NCI-H2227 treated with DMSO at 0.1 percent for 48 hours (cell line): ENCODE measurements at regions not wholly inside any gene's neighbourhood (a gene's known extent, or its start where the extent isn't known, plus 50 kb on each side); places are given as distances from the start of the nearest gene placed in this dataset.
"Not testable (repeated sequence)": the region's sequence is repeated elsewhere in the genome, so short reads cannot be mapped to it uniquely, and the experiment has no call there.

Experiments used
- DNase-seq: peaks from one replicate; lab custom pipeline; 2025; lab: John Stamatoyannopoulos, UW

DNA sequence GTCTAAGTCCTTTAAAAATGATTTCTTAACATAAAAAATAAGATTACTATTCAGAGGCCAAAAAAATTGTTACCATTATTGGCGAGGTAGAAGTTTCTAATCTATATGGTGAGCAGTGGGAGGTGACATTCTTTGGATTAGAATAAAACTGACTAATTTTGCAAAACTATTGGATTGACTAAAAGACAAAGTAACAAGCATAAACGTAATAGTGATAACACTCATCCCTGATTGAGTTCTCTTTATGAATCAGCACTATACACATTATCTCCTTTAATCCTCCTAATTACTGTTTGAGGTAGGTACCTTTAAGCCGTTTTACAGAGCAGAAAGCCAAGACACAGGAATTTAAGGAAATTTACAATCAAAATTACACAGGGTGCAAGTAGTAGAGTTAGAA, 139.2 kb upstream of the NRP1 start:
- no peak for DNase-seq

DNA sequence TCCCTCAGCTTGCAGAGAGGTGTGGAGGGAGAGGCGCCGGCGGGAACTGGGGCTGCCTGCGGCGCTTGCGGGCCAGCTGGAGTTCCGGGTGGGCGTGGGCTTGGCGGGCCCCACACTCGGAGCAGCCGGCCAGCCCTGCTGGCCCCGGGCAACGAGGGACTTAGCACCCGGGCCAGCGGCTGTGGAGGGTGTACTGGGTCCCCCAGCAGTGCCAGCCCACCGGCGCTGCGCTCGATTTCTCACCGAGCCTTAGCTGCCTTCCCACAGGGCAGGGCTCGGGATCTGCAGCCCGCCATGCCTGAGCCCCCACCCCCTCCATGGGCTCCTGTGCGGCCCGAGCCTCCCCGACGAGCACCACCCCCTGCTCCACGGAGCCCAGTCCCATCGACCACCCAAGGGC, 133.5 kb upstream of the NRP1 start:
- not testable (repeated sequence) for DNase-seq

DNA sequence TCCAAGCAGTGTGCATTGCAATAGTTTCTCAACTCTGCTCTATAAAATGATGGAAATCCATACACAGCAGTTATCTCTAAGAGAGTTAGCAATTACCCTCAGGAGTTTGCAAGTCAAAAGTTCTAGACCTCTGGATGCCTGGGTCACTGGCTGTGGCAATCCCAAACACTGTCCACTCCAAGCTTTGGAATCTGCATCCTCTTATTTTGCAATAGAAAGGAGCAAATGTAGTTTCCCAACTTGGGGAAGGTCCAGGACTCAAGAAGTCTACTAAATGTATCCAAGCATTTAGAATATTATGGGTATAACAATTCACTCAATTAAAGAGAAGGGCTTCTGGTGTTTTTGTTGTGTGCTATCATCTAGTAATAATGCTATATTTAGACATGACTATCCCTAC, 131.3 kb upstream of the NRP1 start:
- DNase-seq: no peak

DNA sequence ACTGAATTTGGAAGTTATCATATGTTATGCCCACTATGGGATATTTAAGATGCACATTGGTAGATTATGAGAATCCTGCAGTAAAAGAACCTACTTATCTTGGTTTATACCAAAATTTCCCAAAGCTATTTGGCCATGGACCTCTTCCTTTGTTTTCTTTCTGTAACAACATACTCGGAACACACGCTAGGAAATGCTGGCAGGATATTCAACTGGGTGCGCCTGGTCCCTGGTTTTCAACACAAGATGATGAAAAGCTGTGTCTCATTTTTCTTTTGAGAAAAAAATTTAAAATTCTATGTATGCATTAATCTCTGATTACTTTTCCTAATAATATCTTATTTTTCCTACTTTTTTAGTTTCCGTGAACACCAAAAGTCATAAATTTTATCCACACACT, 128.5 kb upstream of the NRP1 start:
- DNase-seq: no peak

DNA sequence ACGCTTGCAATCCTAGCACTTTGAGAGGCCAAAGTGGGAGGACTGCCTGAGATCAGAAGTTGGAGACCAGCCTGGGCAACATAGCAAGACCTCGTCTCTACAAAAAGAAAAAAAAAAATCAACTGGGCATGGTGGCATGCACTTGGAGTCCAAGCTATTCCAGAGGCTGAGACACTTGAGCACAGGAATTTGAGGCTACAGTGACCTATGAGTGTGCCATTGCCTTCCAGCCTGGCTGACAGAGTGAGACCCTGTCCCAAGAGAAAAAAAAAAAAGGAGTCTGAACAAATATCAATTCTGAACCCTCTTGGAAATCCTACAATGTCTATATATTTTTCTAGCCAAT, 126.8 kb upstream of the NRP1 start:
- DNase-seq: no peak

DNA sequence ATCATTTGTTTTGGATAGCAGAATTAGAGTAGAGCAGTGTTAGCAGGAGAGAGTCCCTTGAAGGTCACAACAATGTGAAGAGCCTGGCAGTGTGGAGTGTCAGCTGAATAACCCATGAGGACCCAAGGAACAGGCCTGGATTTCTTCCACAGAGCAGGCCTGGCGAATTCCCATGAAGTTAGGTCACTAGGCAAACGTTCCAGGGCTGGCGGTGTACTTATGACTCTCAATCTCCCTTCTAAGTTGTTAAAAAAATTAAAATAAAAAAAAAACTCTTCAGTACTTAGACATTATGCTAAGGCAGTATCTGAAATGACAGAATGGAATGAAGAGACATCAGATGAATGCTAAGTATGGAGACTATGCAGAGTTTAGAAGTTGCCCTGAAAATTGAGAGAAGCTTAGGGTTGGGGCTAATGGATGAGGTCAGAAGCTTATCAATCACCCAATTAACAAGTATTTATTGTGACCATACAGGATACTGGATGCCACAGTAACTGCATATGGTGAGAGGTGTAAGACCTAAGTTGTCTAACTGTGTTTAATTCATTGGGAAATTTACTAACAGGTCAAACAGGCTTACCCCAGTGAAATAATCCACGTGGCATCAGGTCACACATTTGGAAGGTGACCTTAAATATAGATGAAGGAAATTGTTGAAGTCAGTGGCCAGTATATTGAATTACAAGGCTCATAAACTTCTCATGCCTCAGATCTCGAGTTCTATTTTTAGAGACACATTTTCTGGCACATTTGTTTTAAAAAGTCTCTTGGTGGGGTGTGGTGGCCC, 126.2 kb upstream of the NRP1 start:
- DNase-seq: no peak

DNA sequence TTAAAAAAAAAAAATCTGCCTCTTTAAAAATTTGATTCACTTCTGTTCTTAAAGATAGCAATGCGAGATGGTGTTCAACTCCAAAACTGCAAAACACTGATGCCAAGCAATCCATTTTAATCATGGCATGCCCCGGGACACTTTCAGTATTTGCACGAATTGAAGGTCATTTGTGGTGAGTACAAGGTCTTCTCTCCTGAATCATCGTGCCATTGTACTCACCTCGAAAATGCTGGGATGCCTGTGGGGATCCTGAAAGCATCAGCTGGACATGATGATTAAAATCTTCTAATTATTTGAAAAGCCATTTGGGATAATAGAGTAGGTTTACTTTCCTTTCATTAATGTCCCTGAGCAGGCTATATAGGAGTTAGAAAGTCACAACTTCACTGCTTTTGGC, 125.1 kb upstream of the NRP1 start:
- no peak for DNase-seq

DNA sequence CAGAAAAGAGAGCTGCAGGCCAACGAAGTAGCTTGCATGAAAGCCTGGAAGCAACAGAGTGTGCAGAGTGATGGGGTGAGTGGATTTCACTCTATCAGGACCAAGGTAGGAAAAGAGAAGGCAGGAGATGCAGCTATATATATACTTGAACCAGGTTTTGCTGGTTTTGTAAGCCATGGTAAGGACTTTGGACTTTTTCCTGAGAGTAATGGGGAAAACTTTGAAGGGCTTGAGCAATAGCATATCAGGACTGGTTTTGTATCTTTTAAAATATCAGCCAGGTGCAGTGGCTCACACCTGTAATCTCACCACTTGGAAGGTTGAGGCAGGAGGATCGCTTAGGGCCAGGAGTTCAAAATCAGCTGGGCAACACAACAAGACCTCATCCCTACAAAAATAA, 120.6 kb upstream of the NRP1 start:
- DNase-seq: no peak

DNA sequence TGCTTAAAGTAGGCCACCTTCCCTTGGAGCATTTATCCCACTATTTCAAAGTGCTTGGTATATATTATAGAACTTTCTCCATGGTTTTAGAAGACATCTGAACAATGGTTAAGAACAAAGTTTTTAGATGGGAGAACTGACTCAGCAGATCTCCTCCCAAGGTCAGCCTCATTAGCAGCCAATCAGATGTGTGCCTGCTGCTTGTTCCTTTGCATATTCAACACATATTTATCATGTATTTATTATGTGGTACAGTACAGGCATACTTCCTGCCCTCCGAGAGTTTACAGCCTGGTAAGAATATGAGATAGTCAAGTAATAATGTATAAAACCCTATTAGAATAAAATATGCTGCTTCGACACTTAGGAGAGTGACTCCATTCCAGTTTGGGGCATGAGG, 120.1 kb upstream of the NRP1 start:
- DNase-seq: no peak

DNA sequence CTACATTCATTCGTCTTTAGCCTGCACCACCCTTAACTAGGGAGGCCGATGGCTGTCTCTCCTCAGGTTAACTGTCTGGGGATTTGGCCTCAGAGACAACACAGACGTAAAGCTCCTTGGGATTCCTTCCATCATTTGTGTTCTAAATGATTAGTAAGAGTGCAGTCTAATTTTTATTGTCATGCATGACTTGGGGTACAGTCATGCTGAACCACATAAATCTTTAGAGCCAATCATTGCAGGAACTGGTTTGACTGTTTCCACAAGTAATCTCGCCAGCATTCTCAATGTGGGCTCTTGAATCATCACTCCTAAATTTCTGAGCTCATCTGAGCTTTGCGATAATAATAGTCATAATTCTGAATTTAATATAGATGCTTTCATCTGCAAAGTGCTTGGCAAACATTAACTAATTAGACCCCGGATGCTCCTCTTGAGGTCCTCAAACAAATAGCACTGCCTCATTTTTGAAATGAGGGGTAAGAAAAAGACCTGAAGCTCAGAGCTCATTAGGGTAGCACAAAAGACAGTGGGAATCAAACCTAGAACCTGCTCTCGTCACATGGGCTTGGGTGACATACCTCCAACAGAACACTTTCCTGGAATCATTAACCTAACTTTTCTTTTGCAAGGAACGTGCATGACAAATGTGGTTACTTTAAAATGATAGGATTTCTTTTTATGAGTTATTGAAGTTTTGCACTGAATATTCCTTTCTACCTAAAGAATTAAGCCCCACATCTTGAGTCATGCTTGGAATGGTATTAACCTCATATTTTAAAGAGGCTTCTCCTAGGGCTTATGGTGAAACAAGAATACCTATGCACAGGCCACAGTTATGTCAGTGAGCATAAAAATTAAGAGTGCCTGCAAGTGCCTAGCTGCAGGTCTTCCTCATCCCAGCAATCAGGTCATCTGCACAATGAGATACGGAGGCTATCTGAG, 118.9 kb upstream of the NRP1 start:
- no peak for DNase-seq

DNA sequence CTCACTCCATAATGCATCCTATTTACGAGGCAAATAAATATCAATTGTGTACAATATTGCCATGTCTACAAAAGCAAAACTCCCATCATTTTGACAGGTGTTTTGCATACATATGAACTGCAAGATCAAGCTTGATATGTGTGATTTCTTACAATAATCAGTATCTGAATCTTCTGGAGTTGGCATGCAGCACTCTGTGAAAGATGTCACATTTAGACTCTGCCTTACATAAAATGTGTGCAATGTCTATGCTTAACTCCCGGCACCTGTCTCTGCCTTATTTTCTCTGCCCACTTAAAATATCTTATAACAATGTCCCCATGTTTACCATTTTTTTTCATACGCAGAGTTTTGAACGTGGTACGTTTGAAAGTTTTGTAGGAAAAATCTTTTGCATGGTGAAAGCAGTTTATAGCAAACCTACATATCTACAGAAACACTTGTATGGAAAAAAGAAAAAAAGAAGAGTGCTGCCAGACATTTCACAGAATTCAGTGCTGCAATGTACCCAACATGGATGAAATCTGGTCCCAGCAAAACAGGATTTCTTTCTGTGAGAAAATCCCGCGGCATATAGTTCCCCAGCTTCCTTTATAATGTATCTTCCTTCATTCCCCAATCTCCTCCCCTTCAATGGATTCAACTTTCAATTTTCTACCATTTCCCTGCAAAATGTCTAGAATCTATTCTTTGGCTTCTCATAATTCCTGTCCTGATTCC, 114.1 kb upstream of the NRP1 start:
- no peak for DNase-seq

DNA sequence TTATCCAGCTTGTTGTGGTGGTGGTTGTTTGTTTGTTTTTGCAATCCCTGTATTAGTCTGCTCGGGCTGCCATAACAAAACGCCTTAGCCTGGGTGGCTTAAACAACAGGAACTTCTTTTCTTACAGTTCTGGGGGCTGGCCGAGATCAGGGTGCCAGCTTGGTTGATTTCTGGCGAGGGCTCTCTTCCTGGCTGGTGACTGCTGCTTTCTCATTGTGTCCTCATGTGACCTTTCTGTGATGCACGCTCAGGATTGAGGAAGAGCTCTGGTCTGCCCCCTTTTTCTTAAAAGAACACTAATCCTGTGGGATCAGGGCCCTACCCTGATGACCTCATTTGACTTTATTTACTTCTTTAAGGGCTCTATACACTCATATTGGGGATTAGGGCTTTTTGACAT, 107.1 kb upstream of the NRP1 start:
- no peak for DNase-seq

DNA sequence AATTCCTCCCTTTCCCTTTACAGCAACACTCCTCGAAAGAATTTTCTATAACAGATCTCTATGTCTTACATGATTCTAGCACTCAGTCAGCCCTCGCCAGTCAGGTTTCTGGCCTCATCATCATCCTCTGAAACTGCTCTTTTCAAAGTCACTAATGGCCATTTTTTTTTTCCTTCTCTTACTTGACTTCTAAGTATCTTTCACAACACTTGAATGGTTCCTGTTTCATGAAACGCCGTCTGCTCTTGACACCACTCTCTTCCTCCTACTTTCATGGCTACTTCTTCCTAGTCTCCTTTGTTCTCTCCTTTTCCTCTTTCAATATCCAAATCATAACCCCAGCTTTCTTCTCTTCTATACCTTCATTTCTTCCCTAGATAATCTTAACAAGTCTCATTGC, 100.5 kb upstream of the NRP1 start:
- no peak for DNase-seq

DNA sequence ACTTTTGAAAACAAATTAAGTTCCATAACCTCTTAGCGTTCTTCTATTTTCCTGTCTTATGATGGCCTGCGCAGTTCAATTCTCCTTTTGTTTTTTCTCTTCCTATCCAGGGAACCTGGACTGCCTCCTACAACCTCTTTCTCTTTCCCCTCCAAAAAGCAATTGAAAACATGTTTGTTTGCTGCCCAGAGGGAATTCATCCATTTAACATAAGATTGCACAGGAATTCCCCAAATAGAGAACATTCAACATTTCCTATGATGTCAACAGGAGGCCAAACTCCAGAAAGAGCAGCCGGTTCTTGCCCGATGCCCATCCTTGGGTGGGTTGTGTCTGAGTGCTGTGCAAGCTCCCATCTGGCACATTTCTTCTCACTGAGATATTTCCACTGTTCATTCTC, 94.2 kb upstream of the NRP1 start:
- DNase-seq: no peak

DNA sequence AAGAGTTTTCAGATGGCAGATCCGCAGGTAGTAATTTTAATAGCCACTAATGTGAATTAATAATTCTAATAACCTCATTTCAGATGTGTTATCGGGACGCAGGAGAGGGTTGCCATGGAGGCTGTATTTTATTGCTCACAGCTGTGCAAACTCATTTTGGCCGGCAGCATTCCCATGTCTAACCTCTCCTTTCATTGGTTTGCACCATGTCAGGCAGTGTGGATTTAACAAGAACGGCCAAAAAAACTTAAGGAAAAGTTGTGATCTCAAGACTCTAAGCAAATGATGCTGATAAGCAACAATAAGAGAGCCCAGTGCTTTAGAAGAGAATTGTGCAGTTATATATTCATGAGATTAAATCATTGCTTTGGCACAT, 88.7 kb upstream of the NRP1 start:
- no peak for DNase-seq

DNA sequence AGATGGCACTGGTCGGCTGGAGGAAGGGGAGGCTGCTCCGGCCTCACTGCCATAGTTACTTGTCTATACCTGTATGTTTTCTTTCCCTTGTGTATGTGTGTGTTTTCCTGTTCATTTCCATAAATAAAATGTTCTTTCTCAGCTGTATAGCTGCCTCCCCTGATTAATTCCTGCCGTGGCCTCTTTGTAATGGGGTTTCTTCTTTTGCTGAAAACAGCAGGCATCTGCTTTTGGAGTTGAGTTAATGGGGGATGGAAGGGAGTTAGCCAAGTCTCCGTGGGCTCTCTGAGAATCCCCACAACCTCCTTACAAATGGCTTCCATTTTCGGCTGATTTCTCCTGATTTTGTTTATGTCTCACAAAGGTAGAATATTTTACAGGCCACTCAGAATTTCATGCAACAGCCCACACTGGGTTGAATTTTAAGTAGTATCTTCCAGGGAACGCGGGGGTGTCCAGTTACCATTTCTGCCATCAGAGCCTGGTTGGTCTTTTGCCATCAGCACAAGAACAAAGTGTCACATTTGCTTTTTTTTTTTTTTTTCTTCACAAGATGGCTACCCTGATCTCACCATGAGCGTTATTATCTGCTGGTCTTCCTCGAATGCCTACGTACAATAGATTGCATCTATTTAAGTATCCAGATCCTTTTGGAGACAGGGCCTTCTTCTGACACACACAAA, 88.1 kb upstream of the NRP1 start:
- no peak for DNase-seq

DNA sequence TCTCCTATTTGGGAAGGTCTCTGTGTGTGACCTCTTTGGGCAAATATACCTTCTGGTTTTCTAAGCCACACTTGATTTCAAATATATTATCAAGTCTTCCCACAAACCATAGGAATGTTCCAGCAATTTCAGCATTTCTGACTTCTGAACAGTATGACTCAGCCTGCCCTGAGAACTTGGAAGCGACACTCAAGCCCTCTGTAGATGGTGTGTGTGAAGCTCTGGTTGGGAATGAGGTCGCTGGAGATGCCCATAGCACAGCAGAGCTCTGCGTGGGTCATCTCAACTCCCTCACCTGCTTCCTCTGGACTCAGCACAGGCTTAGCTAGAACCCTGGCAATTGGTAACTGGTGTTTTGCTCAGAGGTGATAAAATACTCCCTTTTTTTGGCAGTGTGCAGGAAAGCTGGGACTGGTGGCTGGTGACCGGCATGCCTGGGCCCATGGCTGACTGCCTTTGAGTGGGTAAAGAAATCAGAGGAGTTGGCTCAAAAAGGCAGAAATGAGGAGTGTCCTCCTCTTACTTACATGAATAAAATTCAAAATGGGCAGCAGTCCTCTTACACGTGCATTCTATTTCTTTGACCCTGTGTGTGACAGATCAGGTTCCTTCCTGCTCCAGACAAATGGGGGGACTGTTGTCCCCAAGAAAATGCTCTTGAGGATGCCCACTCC, 87.5 kb upstream of the NRP1 start:
- DNase-seq: no peak

DNA sequence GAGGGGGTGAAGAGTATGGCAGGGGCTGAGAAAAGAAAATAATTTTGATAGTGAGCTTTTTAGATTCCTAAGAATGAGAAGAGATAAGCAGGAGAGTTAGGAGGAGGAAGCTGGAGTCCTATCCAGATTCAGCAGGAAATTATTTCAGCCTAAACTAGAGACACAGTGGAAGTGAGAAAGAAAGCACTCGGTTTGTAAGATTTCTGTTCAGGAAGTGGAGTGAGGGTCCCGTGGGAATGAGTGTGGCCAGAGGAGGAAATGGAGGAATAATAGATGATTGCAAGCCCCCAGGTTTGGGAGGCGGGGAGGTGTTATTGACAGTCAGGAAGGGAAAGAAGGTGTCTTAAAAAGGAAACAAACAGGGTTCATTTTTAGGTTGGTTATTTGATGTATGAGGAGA, 84.8 kb upstream of the NRP1 start:
- DNase-seq: no peak

DNA sequence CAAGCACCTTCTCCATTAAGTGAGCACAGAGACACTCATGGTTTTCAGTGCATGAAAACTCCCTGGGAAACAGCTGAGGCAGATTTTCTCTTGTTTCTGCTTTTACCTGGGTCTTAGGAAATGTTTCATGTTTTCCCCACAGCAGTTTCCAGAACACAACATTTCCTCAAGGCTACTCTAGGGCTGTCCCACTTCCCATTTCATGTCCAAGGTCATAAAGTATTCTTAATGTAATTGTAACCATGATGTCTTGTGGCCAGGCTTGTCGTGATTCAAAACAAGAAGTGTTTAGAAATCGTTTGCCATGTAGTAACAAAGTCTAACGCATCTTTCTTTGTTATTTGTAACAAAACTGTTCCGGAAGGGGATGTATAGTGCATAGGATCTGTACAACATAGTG, 83.8 kb upstream of the NRP1 start:
- DNase-seq: no peak

DNA sequence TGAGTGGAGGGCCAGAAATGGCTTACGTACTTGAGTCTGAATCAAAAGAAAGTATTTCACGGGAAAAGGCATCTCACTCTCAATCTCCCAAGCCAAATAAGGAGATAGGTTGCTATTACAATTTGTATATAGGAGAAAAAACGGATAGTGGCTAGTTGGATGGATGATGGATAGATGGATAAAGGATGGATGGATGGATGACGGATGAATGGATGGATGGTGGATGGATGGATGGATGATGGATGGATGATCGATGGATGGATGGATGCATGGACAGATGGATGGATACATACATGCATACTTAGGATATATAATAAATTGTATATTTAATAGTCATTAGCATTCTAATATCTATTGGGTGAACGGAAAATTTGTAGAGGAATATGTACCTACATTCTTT, 82.2 kb upstream of the NRP1 start:
- DNase-seq: no peak

DNA sequence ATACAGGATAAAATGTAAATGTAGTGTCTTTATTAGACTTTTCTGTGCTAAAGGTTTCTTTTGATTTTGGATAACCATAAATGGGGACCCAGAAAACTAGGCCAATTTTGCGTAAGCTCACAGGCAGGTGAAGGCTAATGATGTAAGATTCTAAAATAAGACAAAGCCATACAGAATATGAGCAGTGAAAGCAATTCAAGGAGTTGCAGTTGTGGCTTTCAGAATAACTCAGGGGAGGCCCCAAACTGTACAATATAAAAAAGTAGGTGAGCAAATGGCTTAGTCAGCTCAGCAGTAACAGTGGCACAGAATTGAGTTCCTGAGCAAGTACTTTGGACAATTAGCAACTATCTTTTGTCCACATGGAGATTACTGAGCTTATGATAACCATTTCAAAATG, 81.7 kb upstream of the NRP1 start:
- no peak for DNase-seq

DNA sequence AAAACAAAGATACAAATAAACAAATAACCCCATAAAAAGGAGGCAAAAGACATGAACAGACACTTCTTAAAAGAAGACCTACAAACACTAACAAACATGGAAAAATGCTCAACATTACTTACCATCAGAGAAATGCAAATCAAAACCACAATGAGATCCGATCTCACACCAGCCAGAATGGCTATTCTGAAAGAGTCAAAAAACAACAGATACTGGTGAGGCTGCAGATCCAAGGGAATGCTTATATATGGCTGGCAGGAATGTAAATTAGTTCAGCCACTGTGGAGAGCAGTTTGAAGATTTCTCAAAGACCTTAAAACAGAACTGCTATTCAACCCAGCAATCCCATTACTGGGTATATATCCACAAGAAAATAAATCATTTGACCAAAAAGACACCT, 80.4 kb upstream of the NRP1 start:
- no peak for DNase-seq
